Spleen (tissue), 7 donors: ENCODE measurements at regions not wholly inside any gene's neighbourhood (a gene's known extent, or its start where the extent isn't known, plus 50 kb on each side); places are given as distances from the start of the nearest gene placed in this dataset.

Experiments
- CTCF ChIP-seq, 11 experiments: fragments of 200-600 bp in 7 of 11; fragments of 450-650 bp in 4 of 11; sonication (generic) in 4 of 11; IDR thresholded peaks in 8 of 11; conservative IDR thresholded peaks in 3 of 11; 1 replicate in 7 of 11; 2 replicates in 4 of 11; pipeline versions ENCODE4 v1.4.0 to v1.8.0; 2016 to 2021; ENCODE audit warnings: antibody characterized with exemption in 11 of 11, inconsistent platforms in 4 of 11, mild to moderate bottlenecking in 1 of 11
- POLR2AphosphoS5 ChIP-seq, 3 donors: sonication (generic); formaldehyde crosslinking; IDR thresholded peaks; one replicate each; pipeline ENCODE4 v1.5.1; 2017; ENCODE audit warnings: antibody characterized with exemption in 3 of 3
- donor health status: DM: no; HTN: no; CAD: no; lungs with moderate emphysema.
- donor health status: DM: no; HTN: no; CAD: no.
- donor health status: DM: no; HTN: no; CAD: no.

GRCh38 chr1:181259026-181259745, 170.7 kb downstream of the IER5 start:
- TF ChIP-seq CTCF (IDR thresholded peaks at IDR 0.05 in 8 of 11, conservative IDR thresholded peaks at IDR 0.05 in 3 of 11) (no peak), POLR2AphosphoS5 (IDR thresholded peaks at IDR 0.05) (no peak)
